AG04450 (cell line): ENCODE measurements at regions not wholly inside any gene's neighbourhood (a gene's known extent, or its start where the extent isn't known, plus 50 kb on each side); places are given as distances from the start of the nearest gene placed in this dataset.

Source experiments
- CTCF ChIA-PET: fragments of 300-600, 350-600 bp; formaldehyde crosslinking; extraction: SDS; loops from one replicate; lab custom pipeline; 2022; ENCODE audit warnings: antibody characterized with exemption, inconsistent platforms; lab: Charles Lee
- POLR2A ChIA-PET: fragments of 350-600 bp; formaldehyde crosslinking; extraction: SDS; loops from one replicate; lab custom pipeline; 2021; ENCODE audit warnings: antibody characterized with exemption, inconsistent platforms; lab: Yijun Ruan, JAX
- DNase-seq: peaks from one replicate; pipeline ENCODE4 v3.0.0-alpha.2; 2011; ENCODE audit warnings: low read depth, low spot score
- H3K27ac ChIP-seq: one replicate; pipeline ENCODE4 v1.5.1; 2012; ENCODE audit warnings: low read depth, low read length, control low read depth
- H3K27me3 ChIP-seq: one replicate; pipeline ENCODE4 v1.6.0; 2012; ENCODE audit warnings: low read length; ENCODE audit not compliant: control insufficient read depth, insufficient read depth
- H3K4me3 ChIP-seq: 2 replicates; pipeline ENCODE4 v1.5.1; 2011; ENCODE audit warnings: mild to moderate bottlenecking, low read depth, low read length, control low read depth
- H3K9me3 ChIP-seq: 2 replicates; pipeline ENCODE4 v1.5.1; 2012; ENCODE audit warnings: low read length; ENCODE audit not compliant: control insufficient read depth, insufficient read depth
- TF ChIP-seq, protein P1 (sequence below): IDR thresholded peaks from 2 replicates; pipeline ENCODE4 v1.5.1; 2011; ENCODE audit warnings: low read depth, low read length, control low read depth, inconsistent platforms

DNA sequence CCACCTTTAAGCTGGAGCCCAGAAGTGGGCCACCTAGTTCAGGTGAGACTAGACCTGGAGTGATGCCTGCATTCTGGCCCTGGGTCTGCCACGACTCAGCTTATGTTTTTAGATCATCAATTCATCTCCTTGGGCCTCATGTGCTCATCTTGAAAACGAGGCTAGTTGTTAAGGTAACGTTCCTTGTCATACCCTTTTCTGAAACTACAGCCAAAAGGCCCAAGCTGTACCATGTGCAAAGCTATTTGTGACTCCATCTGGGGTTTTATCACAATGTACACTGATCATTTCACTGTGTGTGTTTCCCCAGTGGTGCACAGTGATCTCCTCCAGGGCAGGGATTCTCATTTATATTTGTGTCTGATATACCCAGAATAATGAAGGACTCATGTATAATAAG lies 138.4 kb upstream of the COPS8 start:
- H3K27me3 ChIP-seq = peaks cover 5% of the 10 kb centered on the region
- no peak for DNase-seq
- no peak overlapping the region for H3K4me3 ChIP-seq
- TF ChIP-seq, protein P1, sequence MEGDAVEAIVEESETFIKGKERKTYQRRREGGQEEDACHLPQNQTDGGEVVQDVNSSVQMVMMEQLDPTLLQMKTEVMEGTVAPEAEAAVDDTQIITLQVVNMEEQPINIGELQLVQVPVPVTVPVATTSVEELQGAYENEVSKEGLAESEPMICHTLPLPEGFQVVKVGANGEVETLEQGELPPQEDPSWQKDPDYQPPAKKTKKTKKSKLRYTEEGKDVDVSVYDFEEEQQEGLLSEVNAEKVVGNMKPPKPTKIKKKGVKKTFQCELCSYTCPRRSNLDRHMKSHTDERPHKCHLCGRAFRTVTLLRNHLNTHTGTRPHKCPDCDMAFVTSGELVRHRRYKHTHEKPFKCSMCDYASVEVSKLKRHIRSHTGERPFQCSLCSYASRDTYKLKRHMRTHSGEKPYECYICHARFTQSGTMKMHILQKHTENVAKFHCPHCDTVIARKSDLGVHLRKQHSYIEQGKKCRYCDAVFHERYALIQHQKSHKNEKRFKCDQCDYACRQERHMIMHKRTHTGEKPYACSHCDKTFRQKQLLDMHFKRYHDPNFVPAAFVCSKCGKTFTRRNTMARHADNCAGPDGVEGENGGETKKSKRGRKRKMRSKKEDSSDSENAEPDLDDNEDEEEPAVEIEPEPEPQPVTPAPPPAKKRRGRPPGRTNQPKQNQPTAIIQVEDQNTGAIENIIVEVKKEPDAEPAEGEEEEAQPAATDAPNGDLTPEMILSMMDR = no peak
- H3K9me3 ChIP-seq = no peaks in the 10 kb centered on the region
- no peak overlapping the region for H3K27ac ChIP-seq
- POLR2A ChIA-PET = no interaction called here
- CTCF ChIA-PET = no interaction called here

DNA sequence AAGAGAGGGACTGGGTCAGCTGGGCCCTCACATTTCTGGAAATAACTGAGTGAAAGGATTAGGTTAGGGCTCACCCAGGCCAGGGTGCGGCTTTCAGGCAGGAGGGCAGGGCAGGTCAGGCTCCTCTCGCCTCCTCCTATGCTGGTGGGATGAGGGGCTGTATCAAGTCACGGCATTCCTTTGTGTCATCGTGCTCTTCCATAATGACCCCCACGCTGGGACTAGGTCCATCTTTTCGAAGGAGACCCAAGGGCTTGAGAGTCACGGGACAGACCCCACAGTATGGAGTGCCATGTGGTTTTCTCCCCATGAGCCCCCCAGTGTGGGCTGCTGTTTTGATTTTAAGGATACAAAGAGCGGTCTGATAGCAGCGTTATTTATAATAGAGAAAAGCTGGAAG lies 137.8 kb upstream of the COPS8 start:
- Histone ChIP-seq H3K27ac (no peak overlapping the region), H3K27me3 (peaks cover 3% of the 10 kb centered on the region), H3K4me3 (no peak overlapping the region), H3K9me3 (no peaks in the 10 kb centered on the region)
- POLR2A ChIA-PET = no interaction called here
- TF ChIP-seq, protein P1 = no peak
- DNase-seq = no peak
- CTCF ChIA-PET = no interaction called here

DNA sequence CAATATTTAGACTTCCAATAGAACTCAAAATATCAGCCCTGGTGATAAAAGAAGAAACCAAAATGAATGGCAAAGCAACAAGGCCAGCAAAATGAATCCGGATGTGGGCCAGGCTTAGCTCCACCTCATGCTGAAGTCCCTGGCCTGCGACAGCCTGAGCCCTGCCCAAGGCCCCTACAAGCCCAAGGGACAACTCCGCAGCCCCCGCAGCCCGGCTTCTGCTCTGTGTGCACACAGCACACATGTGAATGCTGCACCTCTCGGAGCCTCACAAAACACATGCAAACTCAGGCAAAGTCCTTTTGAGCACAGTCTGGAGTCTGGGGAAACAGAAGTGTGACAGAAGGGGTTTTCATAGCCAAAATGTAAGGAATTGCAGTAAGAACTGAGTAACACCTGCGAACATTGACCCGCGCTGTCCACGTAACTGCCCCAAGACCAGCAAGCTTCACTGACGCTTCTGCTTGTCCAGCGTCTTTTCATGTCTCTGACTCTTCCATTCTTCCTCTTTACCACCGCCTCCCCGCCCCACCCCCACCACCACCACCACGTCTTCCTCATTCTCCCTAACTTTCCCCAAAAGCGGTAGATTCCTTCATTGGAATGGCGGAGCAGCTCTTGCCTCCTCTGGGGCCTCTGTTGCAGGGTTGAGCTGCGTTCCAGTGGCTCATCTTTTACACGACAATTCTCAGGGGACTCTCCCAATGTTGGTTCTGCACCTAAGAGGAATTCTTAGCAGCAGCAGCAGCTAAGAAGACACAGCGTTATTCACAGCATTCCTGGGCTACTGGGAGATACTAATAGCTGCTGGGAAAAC lies 136.4 kb upstream of the COPS8 start:
- DNase-seq = no peak
- Histone ChIP-seq H3K4me3 (no peak overlapping the region), H3K27me3 (peaks cover 3% of the 10 kb centered on the region), H3K9me3 (no peaks in the 10 kb centered on the region), H3K27ac (no peak overlapping the region)
- TF ChIP-seq, protein P1 = no peak
- ChIA-PET POLR2A (no interaction called here), CTCF (no interaction called here)

DNA sequence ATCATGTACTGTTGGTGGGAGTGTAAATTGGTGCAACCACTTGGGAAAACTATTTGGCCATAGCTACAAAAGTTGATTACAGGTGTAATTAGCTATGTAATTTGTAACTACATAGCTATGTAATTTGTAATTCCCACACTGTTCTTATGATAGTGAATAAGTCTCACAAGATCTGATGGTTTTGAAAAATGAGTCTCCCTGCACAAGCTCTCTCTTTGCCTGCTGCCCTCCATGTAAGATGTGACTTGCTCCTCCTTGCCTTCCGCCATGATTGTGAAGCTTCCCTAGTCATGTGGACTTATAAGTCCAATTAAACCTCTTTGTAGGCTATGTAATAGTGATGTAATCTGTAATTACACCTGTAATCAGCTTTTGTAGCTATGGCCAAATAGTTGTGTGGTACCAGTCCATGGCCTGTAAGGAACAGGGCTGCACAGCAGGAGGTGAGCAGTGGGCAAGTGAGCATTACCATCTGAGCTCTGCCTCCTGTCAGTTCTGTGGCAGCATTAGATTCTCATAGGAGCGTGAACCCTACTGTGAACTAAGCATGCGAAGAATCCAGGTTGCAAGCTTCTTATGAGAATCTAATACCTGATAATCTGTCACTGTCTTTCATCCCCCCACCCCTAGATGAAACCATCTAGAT lies 133.7 kb upstream of the COPS8 start:
- Histone ChIP-seq H3K27me3 (peaks cover 3% of the 10 kb centered on the region), H3K9me3 (no peaks in the 10 kb centered on the region), H3K4me3 (no peak overlapping the region), H3K27ac (no peak overlapping the region)
- POLR2A ChIA-PET = no interaction called here
- CTCF ChIA-PET = no interaction called here
- TF ChIP-seq, protein P1 = no peak
- DNase-seq = no peak

DNA sequence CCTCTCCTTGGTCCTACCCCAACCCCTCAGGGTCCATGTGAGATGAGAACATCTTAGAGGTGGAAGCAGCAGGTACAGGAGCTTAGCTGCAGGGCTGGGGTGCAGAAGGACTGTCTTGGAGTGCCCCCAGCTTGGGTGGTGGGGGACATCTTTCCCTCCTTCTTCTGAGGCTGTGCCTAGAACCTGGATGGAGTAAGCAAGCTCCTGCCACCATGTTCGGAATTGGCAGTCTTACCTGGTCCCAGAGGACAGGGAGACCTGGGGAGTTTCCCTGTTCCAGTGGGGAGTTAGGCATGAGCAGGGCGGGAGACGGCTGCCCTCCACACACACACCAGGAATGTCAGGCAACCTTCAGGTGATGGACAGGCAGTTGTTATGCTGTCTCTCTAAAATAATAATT lies 131.0 kb upstream of the COPS8 start:
- no peak for DNase-seq
- Histone ChIP-seq H3K9me3 (no peaks in the 10 kb centered on the region), H3K27ac (no peak overlapping the region), H3K27me3 (no peaks in the 10 kb centered on the region), H3K4me3 (no peak overlapping the region)
- CTCF ChIA-PET = no interaction called here
- TF ChIP-seq, protein P1 = no peak
- POLR2A ChIA-PET = no interaction called here
